ENCODE measurements at regions not wholly inside any gene's neighbourhood (a gene's known extent, or its start where the extent isn't known, plus 50 kb on each side); places are given as distances from the start of the nearest gene placed in this dataset.

DNA sequence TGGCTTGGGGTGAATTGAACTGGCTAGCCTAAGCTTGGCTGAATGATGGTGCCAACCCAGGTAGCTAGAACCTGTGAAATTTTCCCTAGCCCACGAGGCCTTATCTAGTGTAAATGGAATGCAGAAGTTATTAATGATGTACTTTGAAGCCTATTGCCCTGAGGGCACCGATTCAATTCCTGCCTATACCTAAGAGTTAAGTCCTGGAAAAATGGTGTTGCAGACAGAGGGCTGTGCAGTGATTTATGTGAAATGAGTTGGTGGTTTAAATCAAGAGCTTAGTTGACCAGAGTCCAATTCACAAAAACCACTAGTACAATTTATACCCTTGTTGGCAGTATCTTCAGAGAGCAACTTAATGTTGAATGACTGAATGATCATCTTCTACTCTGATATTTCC, 373.8 kb upstream of the JAG1 start:
- Histone ChIP-seq H3K9ac (ENCODE audit: insufficient read depth, low read depth, low read length) (no peak overlapping the region), H3K4me1 (ENCODE audit: insufficient read depth, low read length) (peaks cover 6% of the 10 kb centered on the region; the same call in 1 of the 2 replicates), H3K27me3 (ENCODE audit: control insufficient read depth in 1 of 2, insufficient read depth in 2 of 2, low read length in 2 of 2) (no peaks in the 10 kb centered on the region), H3K9me3 (ENCODE audit: low read length) (no peaks in the 10 kb centered on the region), H2AFZ (ENCODE audit: low read length) (no peak overlapping the region), H4K20me1 (ENCODE audit: insufficient read depth, low read length) (no peaks in the 10 kb centered on the region), H3K36me3 (replicated peaks in 1 of 2; ENCODE audit: control insufficient read depth in 1 of 2, insufficient read depth in 2 of 2, low read length in 2 of 2) (no peaks in the 10 kb centered on the region), H3K4me3 (replicated peaks in 1 of 3; ENCODE audit: insufficient read depth in 1 of 3, low read depth in 2 of 3, low read length in 3 of 3) (no peak overlapping the region), H3K27ac (ENCODE audit: extremely low read length, insufficient read depth, low read length) (no peak overlapping the region), H3K4me2 (ENCODE audit: low read depth, low read length) (no peak overlapping the region), H3K79me2 (ENCODE audit: insufficient read depth, low read length) (no peaks in the 10 kb centered on the region)
- CTCF ChIA-PET (ENCODE audit: low intra/inter-chr PET ratio, low total read pairs): no interaction called here
- DNase-seq (ENCODE audit: low spot score) (no peak), ATAC-seq (no peak), FAIRE-seq (no peak)
- BruUV-seq (replicated peaks): no TSS peak
- no peak for TF ChIP-seq HOXA3 (CRISPR knock-in tag; IDR thresholded peaks at IDR 0.05)
- TF ChIP-seq ZNF768 (CRISPR knock-in tag; IDR thresholded peaks at IDR 0.05): no peak
- no peak for TF ChIP-seq SYNCRIP (IDR thresholded peaks at IDR 0.05; ENCODE audit: insufficient read depth, low read depth, low read length)
- TF ChIP-seq HOXA7 (CRISPR knock-in tag; IDR thresholded peaks at IDR 0.05): no peak
- POLR2A ChIA-PET: no interaction called here
- intact Hi-C loops (cut with micrococcal nuclease; ENCODE audit: unreplicated experiment) (no loop called here), in situ Hi-C loops (cut with HindIII; ENCODE audit: extremely low pct_ligation_motif_present, low pct_unique_long_range_greater_than_20kb) (no loop called here)
- 1% methylated on average over 2 of the region's 2 CpGs for WGBS (ENCODE audit: low lambda C conversion rate)

DNA sequence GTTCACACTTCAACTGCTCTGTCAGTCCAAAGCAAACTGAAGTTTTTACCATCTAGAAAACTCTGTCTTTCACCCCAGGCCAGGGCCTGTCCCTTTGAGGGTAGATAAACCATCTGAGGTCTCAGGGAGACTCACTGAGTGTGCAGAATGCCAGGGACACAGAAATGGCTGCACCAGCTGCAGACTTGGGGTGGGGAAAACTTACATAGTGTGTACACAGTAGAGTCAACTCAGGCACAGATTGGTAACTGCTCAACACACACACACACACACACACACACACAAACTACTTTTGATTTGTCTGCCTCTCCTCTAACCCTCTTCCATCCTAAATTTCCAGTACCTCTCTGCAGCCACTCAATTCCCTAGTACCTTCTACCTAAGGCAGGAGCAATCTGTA, 374.9 kb upstream of the JAG1 start:
- H3K4me2 ChIP-seq (ENCODE audit: low read depth, low read length): no peak overlapping the region
- no peak overlapping the region for H3K9ac ChIP-seq (ENCODE audit: insufficient read depth, low read depth, low read length)
- no peak overlapping the region for H3K27ac ChIP-seq (ENCODE audit: extremely low read length, insufficient read depth, low read length)
- ChIA-PET POLR2A (no interaction called here), CTCF (ENCODE audit: low intra/inter-chr PET ratio, low total read pairs) (no interaction called here)
- H3K79me2 ChIP-seq (ENCODE audit: insufficient read depth, low read length): no peaks in the 10 kb centered on the region
- intact Hi-C loops (cut with micrococcal nuclease; ENCODE audit: unreplicated experiment) (no loop called here), in situ Hi-C loops (cut with HindIII; ENCODE audit: extremely low pct_ligation_motif_present, low pct_unique_long_range_greater_than_20kb) (no loop called here)
- FAIRE-seq: no peak
- H3K27me3 ChIP-seq (ENCODE audit: control insufficient read depth in 1 of 2, insufficient read depth in 2 of 2, low read length in 2 of 2): no peaks in the 10 kb centered on the region
- ATAC-seq: no peak
- no peaks in the 10 kb centered on the region for H3K9me3 ChIP-seq (ENCODE audit: low read length)
- no peak for TF ChIP-seq MAFG (CRISPR knock-in tag; IDR thresholded peaks at IDR 0.05)
- TF ChIP-seq BCL3 (CRISPR knock-in tag; IDR thresholded peaks at IDR 0.05): no peak
- no peak for TF ChIP-seq ZNF839 (CRISPR knock-in tag; IDR thresholded peaks at IDR 0.05; ENCODE audit: borderline replicate concordance)
- no peak for TF ChIP-seq KMT2B (CRISPR knock-in tag; IDR thresholded peaks at IDR 0.05)
- TF ChIP-seq ZNF768 (CRISPR knock-in tag; IDR thresholded peaks at IDR 0.05): no peak
- TF ChIP-seq ZNF30 (CRISPR knock-in tag; IDR thresholded peaks at IDR 0.05): no peak
- TF ChIP-seq UBTF (CRISPR knock-in tag; IDR thresholded peaks at IDR 0.05): no peak
- H4K20me1 ChIP-seq (ENCODE audit: insufficient read depth, low read length): no peaks in the 10 kb centered on the region
- DNase-seq (ENCODE audit: low spot score): no peak
- BruUV-seq (replicated peaks): no TSS peak
- no peaks in the 10 kb centered on the region for H3K36me3 ChIP-seq (replicated peaks in 1 of 2; ENCODE audit: control insufficient read depth in 1 of 2, insufficient read depth in 2 of 2, low read length in 2 of 2)
- no peak overlapping the region for H2AFZ ChIP-seq (ENCODE audit: low read length)
- H3K4me1 ChIP-seq (ENCODE audit: insufficient read depth, low read length): peaks cover 6% of the 10 kb centered on the region; the same call in 1 of the 2 replicates
- H3K4me3 ChIP-seq (replicated peaks in 1 of 3; ENCODE audit: insufficient read depth in 1 of 3, low read depth in 2 of 3, low read length in 3 of 3): no peak overlapping the region
